ENCODE measurements at regions not wholly inside any gene's neighbourhood (a gene's known extent, or its start where the extent isn't known, plus 50 kb on each side); places are given as distances from the start of the nearest gene placed in this dataset.

GRCh38 chr21:35814858-35815619 lies 245.3 kb downstream of the SETD4 start:
- TF ChIP-seq ZNF610 (tag by site-specific recombination; IDR thresholded peaks at IDR 0.05; ENCODE audit: borderline replicate concordance) = no peak
- no peak for TF ChIP-seq ZSCAN23 (tag by site-specific recombination; IDR thresholded peaks at IDR 0.05)
- TF ChIP-seq ZNF366 (tag by site-specific recombination; conservative IDR thresholded peaks at IDR 0.05) = no peak
- TF ChIP-seq CTCF (tag by site-specific recombination; IDR thresholded peaks at IDR 0.05) = no peak
- no peak for TF ChIP-seq TCF7L2 (IDR thresholded peaks at IDR 0.05; ENCODE audit: borderline replicate concordance, low read depth, low read length)
- no peak for TF ChIP-seq ZBTB26 (tag by site-specific recombination; optimal IDR thresholded peaks at IDR 0.05)
- no peak for TF ChIP-seq ZNF692 (tag by site-specific recombination; IDR thresholded peaks at IDR 0.05)

All from HEK293 (cell line).